HG03442 (cell line): ENCODE measurements at regions not wholly inside any gene's neighbourhood (a gene's known extent, or its start where the extent isn't known, plus 50 kb on each side); places are given as distances from the start of the nearest gene placed in this dataset.

ENCODE experiments used
- ATAC-seq: cut with Tn5 transposase; IDR thresholded peaks from one replicate; pipeline ENCODE4 v1.9.1; 2021; ENCODE audit warnings: mild to moderate bottlenecking, moderate library complexity; ENCODE audit not compliant: unreplicated experiment

DNA sequence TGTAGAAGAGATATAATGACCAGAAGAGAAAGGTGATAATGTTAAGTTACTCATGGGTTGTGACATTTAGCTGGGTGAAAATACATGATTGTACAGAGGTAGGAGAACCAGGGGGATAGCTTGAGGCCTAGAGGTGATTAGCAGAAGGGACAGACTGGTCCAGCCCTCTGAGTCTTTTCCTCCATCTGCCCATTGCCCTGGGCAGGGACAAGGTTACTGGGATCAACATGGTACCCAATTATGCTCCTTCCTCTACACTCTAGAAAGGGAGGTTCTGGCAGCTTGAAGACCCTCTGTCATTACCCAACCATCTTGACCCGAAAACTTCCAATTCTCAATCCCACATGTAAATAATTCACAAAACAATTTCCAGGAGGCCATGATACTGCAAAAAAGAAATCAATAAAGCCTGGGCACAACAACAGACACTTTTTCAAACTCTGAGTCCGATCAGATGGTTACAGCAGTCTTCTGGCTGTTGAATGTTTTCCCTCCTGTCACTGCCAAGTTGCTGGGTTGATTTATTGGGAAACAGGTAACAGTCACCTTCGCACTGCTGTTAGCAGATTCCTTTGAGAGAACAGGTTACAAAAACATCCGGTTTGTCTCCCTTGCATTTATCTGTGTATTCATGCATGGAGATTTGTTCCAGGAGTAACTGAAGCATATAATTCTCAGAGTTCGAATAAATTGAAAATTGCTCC is 239.1 kb upstream of the HTR2A start:
- ATAC-seq = no peak

DNA sequence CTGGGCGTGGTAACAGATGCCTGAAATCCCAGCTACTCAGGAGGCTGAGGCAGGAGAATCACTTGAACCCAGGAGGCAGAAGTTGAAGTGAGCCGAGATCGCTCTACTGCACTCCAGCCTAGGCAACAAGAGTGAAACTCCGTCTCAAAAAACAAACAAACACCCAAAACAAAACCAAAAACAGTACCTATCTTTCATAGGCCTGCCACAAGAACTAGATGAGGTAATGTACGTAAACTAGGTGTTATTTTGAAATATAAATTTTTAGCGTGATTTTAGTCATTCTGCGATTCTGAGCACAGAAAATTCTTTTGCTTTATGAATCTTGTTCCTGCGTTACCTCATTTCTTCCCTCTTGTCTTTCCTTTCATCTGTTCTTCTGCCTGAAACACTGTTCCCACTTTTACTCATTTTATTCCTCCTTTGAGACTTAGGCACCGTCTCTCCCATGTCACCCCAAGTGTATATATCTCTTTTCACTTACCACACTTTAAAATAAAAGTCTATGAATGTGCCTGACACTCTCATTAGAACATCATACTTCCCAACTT is 238.2 kb upstream of the HTR2A start:
- no peak for ATAC-seq

DNA sequence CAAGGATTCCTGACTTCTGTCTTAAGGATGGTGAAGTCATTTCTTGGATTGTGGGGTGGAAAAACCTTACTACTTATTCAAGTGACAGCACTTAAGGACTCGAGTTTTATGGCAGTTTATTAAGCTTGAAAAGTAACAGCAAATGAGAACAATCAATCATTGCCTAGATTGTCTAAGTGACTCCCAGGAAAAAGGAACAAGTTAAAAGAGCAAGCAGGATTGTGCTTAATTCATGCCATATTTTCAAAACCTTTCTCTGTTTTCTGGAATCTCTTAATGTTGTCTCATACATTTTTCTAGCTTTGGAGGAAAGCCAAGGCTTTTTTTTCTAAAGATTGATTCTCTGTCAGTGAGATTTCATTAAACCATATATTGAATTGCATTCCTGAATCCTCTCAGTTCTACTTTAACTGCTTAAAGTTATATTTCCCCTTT is 236.2 kb upstream of the HTR2A start:
- no peak for ATAC-seq

DNA sequence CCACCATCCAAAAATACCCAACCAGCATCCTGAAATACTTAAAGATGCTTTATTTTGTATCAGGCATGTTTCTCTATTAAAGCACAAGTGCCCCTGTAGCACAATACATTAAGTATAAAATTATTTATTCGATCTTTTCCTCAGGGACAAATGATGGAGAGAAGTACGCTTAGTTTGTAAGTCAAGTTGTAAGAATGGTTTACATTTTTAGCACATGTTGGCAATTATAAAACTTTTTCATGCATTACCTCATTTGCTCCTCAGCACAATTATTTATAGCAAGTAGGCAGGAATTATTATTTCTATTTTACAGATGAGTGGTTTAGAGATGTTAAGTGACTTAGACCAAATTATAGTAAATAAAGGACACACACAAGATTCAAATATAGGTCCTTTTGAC is 232.6 kb upstream of the HTR2A start:
- no peak for ATAC-seq

DNA sequence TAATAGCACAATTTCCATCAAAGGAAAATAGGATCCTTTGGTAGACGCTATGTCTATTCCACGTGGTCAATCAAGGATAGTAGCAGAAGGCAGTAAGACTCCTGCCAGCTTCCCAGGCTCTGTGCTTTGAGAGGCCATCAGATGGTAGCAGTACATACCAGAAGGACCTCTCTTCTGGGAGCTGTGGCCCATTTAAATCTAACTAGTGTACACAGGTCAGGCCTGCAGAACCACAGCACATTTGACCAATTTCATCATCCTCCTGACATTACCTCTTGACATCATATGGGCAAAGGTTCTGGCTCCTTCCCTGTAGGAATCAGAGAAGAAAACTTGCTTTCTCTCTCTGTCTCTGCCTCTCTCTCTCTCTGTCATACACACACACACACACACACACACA is 229.6 kb upstream of the HTR2A start:
- no peak for ATAC-seq

DNA sequence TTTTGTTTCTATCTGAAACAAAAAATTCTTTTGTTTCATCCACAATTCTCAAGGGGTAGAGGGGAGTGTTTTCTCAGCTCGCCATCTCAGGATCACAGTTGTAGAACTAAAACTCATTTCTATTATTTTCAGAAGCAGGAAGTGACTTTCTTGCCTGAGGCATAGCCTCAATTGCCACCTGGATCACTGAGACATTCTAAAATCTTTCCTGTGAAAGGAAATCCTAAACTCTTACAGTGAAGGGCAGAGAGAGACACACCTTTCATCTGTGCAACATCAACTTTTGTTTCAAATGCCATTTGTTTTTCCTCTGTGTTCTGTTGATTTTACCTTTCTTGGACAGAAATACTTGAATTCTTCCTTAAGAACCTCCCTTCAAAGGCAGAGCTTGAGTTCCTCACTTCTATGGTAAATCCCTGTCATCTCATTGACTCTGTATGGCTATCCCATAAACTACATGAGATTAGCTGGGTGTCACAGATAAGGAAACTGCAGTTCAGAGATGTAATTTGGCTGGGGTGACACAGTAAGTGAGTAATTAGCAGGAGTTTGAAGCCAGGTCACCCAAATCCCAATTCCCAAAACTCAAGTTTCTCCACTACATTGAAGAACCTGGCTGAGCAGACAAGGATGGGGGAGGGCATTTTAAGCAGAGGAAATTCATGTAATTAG is 224.4 kb upstream of the HTR2A start:
- no peak for ATAC-seq

DNA sequence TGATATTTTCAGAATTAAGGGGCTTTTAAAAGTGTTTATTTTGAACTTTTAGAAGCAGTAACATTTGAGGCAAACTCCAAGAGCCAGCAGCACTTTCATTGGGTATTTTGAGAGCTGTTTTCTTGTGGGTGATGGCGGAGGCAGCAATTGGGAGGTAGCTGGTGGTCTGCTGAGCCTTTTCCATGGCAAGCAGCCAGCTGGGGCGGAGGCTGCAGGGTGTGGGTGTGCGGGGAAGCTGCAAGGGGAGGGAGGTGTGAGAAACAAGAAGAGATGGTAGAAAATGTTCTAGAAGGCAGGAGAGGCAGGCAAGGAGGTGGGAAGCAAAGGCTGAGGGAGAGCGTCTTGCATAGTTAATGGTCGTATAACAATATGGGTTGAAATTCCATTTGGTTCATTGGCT is 223.4 kb upstream of the HTR2A start:
- ATAC-seq = no peak

DNA sequence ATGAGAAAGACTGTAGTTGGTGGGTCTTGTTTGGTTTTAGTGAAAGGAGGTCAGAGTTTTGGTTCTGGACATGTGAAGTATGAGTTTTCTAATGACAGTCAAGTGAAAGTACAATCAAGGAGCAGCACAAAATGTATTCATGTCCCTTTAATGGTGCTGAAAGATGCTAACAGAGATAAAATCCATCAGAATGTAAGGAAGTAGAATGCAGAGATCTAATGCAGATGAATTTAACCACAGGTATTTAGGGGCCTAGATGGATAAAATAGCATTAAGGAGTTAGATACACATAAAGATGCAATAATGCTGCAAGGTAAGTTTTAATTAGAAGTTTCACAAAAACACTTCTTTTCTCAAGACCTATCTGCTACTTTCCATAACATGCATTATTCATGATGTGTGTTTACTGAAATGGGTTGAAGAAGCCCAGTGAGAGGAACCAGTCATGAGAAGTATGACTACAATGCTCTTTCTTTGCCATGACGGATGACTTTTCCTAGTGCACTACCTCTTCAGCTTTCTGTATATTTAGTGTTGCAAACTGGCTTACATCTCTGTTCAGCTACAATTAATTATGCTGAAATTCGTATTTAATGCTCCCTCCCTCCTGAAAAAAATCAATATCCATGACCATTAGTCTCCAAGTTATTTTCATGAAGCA is 222.9 kb upstream of the HTR2A start:
- no peak for ATAC-seq

DNA sequence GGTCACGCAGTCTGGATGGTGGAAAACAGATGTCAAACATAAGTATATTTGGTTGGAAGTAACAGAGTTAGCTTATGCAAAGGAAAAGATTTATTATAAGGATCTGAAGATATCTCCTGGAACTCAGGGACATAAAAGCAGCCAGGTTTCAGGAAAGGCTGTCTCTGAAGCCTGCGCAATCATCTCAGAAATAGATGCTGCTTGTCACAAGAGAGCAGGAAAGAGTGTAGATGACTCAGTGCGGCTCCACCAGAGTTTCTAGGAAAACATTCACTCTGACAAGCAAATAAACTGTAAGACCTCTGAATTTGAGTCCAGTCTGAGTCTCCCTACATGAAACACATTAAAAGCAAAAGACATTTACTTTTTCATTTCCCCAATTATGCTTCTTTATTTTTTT is 220.4 kb upstream of the HTR2A start:
- no peak for ATAC-seq

DNA sequence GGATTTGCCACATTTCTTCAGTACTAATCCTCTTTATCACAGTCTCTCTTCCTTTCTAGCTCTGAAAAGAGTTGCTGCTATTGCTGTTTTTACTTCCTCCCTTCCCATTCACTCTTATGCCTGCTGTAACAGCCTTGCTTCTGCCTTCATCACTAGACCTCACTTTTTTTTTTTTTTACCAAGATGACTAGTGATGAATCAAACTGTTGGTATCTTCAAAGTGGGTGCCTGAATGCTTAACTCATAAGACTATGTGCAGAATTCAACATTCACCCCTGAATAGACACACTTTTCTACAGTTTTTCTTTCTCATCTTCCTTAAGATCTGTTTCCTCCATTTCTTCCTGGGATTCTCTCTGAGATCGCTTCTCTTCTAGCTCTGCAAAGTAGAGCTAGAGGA is 217.2 kb upstream of the HTR2A start:
- ATAC-seq = no peak

DNA sequence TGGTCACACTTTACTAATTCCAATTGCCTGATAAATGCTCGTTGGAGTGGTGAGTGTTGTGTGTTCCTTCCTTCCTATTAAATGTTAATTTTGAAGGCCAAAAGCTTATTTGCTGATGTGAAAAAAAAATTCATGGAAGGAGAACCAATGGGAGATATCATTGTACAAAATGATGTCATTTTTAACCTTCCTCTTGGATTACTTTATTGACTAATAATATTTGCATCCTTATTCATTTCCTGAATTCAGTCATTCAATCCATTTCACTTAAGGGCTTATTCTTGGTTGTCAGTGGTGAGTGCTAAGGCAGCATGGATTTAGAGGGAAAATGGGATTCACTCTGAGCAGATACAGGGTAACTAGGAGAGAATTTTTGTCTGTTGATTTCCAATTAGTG is 216.0 kb upstream of the HTR2A start:
- no peak for ATAC-seq

DNA sequence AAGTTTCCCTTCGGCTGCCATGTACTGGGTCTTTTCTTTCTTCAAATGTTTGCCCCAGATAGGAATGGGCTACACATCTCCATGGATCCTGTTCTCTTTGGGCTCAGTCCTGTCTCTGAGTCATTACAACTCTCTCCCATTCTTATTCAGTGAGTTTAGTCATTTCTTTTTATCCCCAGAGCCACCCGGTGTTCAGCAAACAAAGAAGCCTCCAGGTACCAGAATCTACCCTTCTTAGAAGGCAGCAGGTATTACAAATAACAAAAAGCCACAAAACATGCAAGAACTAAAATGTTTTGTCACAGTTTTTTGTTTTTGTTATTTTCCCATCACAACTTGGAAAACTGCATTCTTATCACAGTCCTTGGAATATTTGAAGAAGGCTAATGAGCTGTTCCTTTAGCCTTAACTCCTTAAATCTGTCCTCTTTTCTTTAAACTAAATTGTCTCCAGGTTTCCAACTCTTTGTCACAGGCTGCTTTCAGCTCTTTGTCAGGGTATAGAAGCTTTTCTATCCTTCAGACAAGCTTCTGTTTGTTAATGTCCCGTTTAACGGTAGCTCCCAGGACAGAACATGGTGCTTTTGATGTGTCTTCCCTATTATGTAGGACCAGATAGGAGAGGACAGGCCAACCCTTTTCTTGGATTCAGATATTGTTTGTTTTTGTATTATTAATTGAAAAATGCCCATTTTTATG is 215.5 kb upstream of the HTR2A start:
- no peak for ATAC-seq

DNA sequence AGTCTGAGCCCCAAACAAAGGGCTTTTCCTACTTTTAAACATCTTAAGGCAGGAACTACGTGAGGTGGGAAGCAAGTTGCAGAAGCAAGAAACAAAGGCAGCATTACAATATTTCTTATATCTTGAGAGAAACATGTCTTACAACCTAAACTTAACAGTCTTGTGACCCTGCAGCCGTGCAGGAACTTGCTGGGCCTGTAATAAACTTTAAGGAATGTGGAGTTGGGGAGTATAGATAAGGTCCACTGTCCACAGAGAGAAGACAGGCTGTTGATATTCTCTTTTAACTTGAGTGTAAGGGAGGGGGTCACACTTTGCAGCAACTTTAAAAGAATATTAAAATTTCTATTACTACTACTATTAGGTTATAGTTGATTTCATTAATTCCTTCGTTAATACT is 214.6 kb upstream of the HTR2A start:
- no peak for ATAC-seq

DNA sequence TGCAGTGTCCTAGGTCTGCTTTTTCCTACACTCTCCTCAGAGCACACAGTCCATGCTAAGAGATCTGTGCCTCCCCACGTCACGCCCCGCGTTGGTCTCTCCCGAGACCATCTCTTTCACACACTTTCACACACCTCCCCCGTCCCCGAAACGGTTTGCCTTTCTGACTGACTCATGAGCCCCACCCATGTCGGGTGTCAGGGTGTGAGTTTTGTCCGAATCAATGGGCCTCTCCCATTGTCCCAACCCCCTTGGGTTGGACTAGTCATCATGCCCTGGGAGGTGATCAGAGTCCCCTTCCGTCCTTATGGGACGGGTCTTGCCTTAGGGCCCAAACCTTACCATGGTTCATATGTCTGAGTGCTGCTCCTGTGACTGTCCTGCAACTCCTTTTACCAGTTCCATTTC is 214.0 kb upstream of the HTR2A start:
- no peak for ATAC-seq

DNA sequence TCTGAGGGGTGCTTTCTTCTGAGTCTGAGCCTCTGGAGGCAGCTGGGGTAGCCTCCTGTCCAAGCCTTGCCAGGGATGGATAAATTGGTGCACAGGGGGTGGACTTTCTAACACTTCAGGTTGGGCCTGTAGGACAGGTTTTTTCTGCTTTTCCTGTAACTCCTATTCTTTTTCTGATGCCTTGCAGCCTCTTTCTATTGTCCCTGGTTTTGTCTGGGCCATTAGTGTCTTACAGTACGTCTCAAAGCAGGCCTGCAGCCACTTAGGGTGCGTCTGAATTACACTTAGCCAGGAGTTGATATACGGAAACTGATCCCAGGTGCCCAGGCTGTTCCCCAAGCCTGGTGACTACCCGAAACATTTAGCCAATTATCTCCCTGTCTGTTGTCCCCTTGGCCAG is 213.3 kb upstream of the HTR2A start:
- ATAC-seq = no peak

DNA sequence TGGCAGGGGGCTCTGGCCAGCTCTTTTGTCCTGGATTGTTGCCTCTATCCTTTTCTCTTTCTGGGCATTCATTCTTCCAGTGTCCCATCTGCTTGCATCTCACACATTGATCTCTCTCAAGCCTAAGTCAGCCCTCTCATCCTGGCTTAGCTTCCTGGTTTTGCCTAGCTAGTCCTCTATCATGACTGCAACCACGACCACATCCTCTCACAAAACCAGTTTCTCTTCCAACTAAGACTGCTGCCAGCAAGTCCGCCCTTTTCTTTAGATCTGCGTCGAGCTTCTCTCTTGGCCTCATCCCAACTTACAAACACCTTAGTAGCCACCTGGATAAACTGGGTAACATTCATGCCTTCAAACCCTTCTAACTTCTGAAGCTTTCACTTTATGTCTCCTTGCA is 212.2 kb upstream of the HTR2A start:
- peak; percentile 81 for ATAC-seq

DNA sequence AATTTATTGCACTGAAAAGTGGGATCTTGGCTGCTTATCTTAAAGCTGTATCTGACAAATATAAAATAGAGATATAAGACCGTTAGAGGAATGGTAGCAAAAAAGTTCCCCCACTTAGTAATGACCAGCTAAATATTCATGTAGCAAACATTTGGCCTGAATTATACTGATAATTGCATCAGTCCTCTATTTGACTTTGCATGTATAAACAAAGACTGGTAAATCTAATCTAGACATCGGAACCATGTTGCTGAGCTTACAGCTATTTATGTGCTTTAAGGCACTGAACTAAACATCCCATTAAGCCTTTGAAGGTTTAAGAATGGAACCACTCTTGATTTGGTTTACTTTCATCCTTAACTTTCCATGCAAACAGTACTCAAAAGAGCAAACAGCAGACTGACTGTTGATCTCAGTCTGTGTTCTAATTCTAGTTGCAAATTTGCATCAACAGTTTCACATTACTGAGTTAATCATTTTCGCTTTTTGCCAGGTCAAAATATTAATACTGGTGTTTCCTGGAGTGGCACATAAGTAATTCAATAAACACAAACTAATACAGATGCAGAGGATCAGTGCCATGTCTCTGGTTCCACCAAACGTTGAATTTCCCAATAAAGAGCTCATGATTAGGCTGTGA is 203.5 kb upstream of the HTR2A start:
- peak; percentile 85 for ATAC-seq

DNA sequence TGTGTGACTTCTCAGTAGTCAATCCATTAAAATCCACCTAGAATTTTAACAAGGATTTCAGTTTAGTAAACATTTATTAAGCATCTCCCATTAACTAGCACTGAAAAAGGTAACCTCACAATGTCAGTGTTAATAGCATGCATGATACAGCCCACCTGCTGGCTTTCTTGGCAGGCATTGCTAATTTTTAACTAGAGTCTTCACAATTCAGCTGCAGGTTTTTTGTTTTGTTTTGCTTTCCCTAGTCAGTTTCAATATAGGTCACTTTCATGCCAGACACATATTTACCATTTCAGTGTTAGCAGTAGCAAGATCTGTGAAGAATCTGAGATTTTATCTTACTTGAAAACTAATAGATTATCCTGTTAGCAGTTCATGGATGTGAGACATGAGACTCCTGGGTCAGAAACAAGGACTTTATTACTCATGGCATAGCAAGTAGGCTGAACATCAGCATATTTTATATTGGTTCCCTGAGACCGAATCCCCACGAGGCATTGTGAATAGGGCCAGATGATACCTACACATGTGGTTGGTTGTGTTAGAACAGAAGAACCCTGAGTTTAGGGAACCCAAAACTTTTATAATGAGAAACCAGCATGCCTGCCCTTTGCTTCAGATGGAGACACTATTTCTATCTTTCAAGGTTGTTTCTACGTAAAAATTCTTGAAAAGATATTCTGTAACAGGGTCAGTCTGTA is 198.0 kb upstream of the HTR2A start:
- peak; percentile 76 for ATAC-seq

DNA sequence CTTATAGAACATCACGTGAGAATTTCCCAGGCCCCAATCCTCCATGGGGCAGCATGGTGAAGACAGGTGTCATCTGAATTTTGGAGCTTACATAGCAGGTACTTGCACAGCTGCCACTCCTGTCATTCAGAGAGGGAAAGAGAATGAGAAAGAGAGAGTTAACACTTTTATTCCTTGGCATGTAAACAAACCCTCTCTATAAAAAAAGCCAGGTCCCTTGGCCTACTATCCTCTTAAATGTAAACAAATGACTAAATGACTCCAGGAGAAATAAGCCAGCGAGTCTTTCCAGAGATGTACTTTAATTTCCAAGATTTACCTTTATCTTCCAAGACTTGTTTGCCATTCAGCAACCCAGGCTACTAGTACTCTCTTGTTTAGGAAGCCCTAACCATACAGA is 195.3 kb upstream of the HTR2A start:
- no peak for ATAC-seq

DNA sequence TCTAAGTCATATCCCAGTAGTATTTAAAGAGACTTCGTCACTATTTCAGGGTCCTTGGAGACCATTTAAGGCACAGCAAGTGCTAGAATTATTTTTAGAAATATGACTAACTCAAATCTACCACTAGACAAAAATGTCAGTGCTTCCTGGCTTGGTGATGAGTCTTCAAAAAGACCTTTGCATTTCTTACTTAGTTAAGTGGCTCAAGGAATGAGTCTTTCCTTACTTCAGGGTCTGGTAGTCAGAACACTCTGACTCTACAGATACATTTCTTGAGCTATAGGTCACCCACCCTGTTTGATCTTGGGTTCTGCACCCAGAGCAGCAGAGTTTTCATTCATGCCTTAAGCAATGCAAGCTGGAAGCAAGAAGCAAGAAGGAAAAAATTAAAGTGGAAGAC is 191.0 kb upstream of the HTR2A start:
- ATAC-seq = no peak
